HepG2 (cell line): ENCODE measurements at regions not wholly inside any gene's neighbourhood (a gene's known extent, or its start where the extent isn't known, plus 50 kb on each side); places are given as distances from the start of the nearest gene placed in this dataset.

ENCODE experiments used
- ATAC-seq: fragments of 200-7000 bp; cut with Tn5 transposase; 3 replicates; pipeline ENCODE4 v1.9.1; 2020; ENCODE audit warnings: mild to moderate bottlenecking, moderate library complexity
- BruUV-seq: library from RNA; stranded (reverse); fragments of 400-500 nt; replicated peaks from 2 replicates; lab custom pipeline; 2021; lab: Mats Ljungman, UMichigan
- CTCF ChIA-PET: fragments of 300-600 bp; formaldehyde crosslinking; extraction: SDS; loops from one replicate; lab custom pipeline; 2021; ENCODE audit warnings: low total read pairs, inconsistent platforms, low intra/inter-chr PET ratio; lab: Yijun Ruan, JAX
- POLR2A ChIA-PET: fragments of 350-600 bp; sonication (Branson Sonifier 250); formaldehyde crosslinking; loops from one replicate; lab custom pipeline; 2020; ENCODE audit warnings: antibody characterized with exemption, inconsistent platforms; lab: Yijun Ruan, JAX
- DNase-seq: peaks from one replicate; pipeline ENCODE4 v3.0.0-alpha.2; 2015; ENCODE audit warnings: low spot score
- FAIRE-seq: peaks from 3 replicates; lab custom pipeline; 2011; peaks lifted over from hg19 to GRCh38; lab: Jason Lieb, UNC
- H2AFZ ChIP-seq: one replicate; pipeline ENCODE4 v1.6.1; 2011; ENCODE audit warnings: low read length, inconsistent platforms
- H3K27ac ChIP-seq: fragments of 300-600 bp; 3 replicates; pipeline ENCODE4 v1.8.0; 2011; ENCODE audit warnings: mixed run types, mild to moderate bottlenecking, mixed read lengths, low read length, inconsistent platforms; ENCODE audit not compliant: insufficient read depth; ENCODE audit errors: extremely low read length
- H3K27me3 ChIP-seq, 2 experiments: fragments of 200-600 bp in 1 of 2; 2 replicates in 1 of 2; 3 replicates in 1 of 2; pipeline versions ENCODE4 v1.6.0 to v1.8.0; 2011; ENCODE audit warnings: low read length in 2 of 2, mild to moderate bottlenecking in 2 of 2, moderate library complexity in 2 of 2, inconsistent platforms in 1 of 2; ENCODE audit not compliant: insufficient read depth in 2 of 2, control insufficient read depth in 1 of 2
- H3K36me3 ChIP-seq, 2 experiments: fragments of 200-600 bp in 1 of 2; replicated peaks in 1 of 2; 2 replicates in 1 of 2; 3 replicates in 1 of 2; pipeline versions ENCODE4 v1.5.1 to v1.8.0; 2011; ENCODE audit warnings: low read length in 2 of 2, inconsistent platforms in 1 of 2; ENCODE audit not compliant: insufficient read depth in 2 of 2, control insufficient read depth in 1 of 2
- H3K4me1 ChIP-seq: 2 replicates; pipeline ENCODE4 v1.5.1; 2012; ENCODE audit warnings: low read length, inconsistent platforms; ENCODE audit not compliant: insufficient read depth
- H3K4me2 ChIP-seq: 2 replicates; pipeline ENCODE4 v1.6.0; 2011; ENCODE audit warnings: low read depth, low read length, inconsistent platforms
- H3K4me3 ChIP-seq, 3 experiments: fragments of 200-600 bp in 1 of 3; sonication (generic), shearing (Covaris generic) in 1 of 3; replicated peaks in 1 of 3; 2 replicates each; pipeline ENCODE4 v1.5.1; 2011 to 2016; ENCODE audit warnings: low read length in 3 of 3, inconsistent platforms in 2 of 3, low read depth in 2 of 3, mild to moderate bottlenecking in 2 of 3, control low read depth in 1 of 3, mixed read lengths in 1 of 3; ENCODE audit not compliant: insufficient read depth in 1 of 3
- H3K79me2 ChIP-seq: one replicate; pipeline ENCODE4 v1.6.1; 2011; ENCODE audit warnings: low read length, inconsistent platforms; ENCODE audit not compliant: insufficient read depth
- H3K9ac ChIP-seq: 2 replicates; pipeline ENCODE4 v1.6.0; 2011; ENCODE audit warnings: mild to moderate bottlenecking, low read depth, low read length, inconsistent platforms; ENCODE audit not compliant: insufficient read depth
- H3K9me3 ChIP-seq: 2 replicates; pipeline ENCODE4 v1.5.1; 2012; ENCODE audit warnings: mild to moderate bottlenecking, low read length
- H4K20me1 ChIP-seq: 2 replicates; pipeline ENCODE4 v1.6.0; 2011; ENCODE audit warnings: inconsistent platforms, mild to moderate bottlenecking, low read length, moderate library complexity; ENCODE audit not compliant: insufficient read depth
- AFF4 ChIP-seq: sonication (generic); formaldehyde crosslinking; IDR thresholded peaks from 2 replicates; pipeline ENCODE4 v1.4.0; 2020; ENCODE audit warnings: missing genetic modification reagents
- CHD2 ChIP-seq: IDR thresholded peaks from 2 replicates; pipeline ENCODE4 v1.6.1; 2011; ENCODE audit warnings: low read depth, low read length, improper control_type of control experiment
- KLF13 ChIP-seq: sonication (generic); formaldehyde crosslinking; IDR thresholded peaks from 2 replicates; pipeline ENCODE4 v1.4.0; 2020; ENCODE audit warnings: mild to moderate bottlenecking, missing genetic modification reagents
- MED8 ChIP-seq: sonication (generic); formaldehyde crosslinking; IDR thresholded peaks from 2 replicates; pipeline ENCODE4 v1.8.1; 2023; ENCODE audit warnings: mild to moderate bottlenecking, missing genetic modification reagents; ENCODE audit not compliant: insufficient replicate concordance
- NFE2L1 ChIP-seq: sonication (generic); formaldehyde crosslinking; IDR thresholded peaks from 2 replicates; pipeline ENCODE4 v1.4.0; 2020; ENCODE audit warnings: missing genetic modification reagents, mild to moderate bottlenecking, borderline replicate concordance
- TAF1 ChIP-seq: sonication (generic); formaldehyde crosslinking; IDR thresholded peaks from 2 replicates; pipeline ENCODE4 v1.4.0; 2020; ENCODE audit warnings: missing genetic modification reagents
- ZMYM2 ChIP-seq: sonication (generic); formaldehyde crosslinking; IDR thresholded peaks from 2 replicates; pipeline ENCODE4 v1.8.0; 2022; ENCODE audit warnings: mild to moderate bottlenecking, missing genetic modification reagents
- ZNF747 ChIP-seq: sonication (generic); formaldehyde crosslinking; IDR thresholded peaks from 2 replicates; pipeline ENCODE4 v1.8.1; 2023; ENCODE audit warnings: missing genetic modification reagents, mild to moderate bottlenecking, borderline replicate concordance
- ZSCAN21 ChIP-seq: sonication (generic); formaldehyde crosslinking; IDR thresholded peaks from 2 replicates; pipeline ENCODE4 v1.8.0; 2022; ENCODE audit warnings: mild to moderate bottlenecking, missing genetic modification reagents, moderate library complexity, borderline replicate concordance
- in situ Hi-C: cut with HindIII; loops from 2 replicates; pipeline ENCODE4 v1.10.0; 2017; ENCODE audit warnings: low pct_unique_long_range_greater_than_20kb; ENCODE audit not compliant: extremely low pct_ligation_motif_present
- intact Hi-C: fragments of 100-400 bp; cut with micrococcal nuclease; formaldehyde crosslinking; loops from one replicate; pipeline ENCODE4 v1.10.0; 2022; ENCODE audit not compliant: unreplicated experiment
- TF ChIP-seq, protein P1 (sequence below): sonication (generic); IDR thresholded peaks from 2 replicates; pipeline ENCODE4 v1.6.1; 2016; ENCODE audit warnings: low read depth, borderline replicate concordance

- Histone ChIP-seq H3K4me1 (no peaks in the 10 kb centered on the region), H3K4me3 (no peak overlapping the region), H4K20me1 (no peaks in the 10 kb centered on the region), H3K27me3 (no peaks in the 10 kb centered on the region; a peak in 2 of 5 replicates), H3K9ac (no peak overlapping the region), H3K4me2 (no peak overlapping the region), H3K79me2 (no peaks in the 10 kb centered on the region), H3K36me3 (no peaks in the 10 kb centered on the region), H2AFZ (no peak overlapping the region), H3K27ac (no peak overlapping the region), H3K9me3 (no peaks in the 10 kb centered on the region)
- BruUV-seq: no TSS peak
- ATAC-seq (no peak), FAIRE-seq (no peak), DNase-seq (no peak)
- intact Hi-C loops (no loop called here), in situ Hi-C loops (no loop called here)
- ChIA-PET CTCF (no interaction called here), POLR2A (no interaction called here)
- TF ChIP-seq ZMYM2 (CRISPR knock-in tag) (no peak), NFE2L1 (CRISPR knock-in tag) (no peak), TAF1 (CRISPR knock-in tag) (no peak), ZNF747 (CRISPR knock-in tag) (no peak), MED8 (CRISPR knock-in tag) (no peak), KLF13 (no peak), AFF4 (CRISPR knock-in tag) (no peak), ZSCAN21 (CRISPR knock-in tag) (no peak), CHD2 (no peak)
- TF ChIP-seq, protein P1, sequence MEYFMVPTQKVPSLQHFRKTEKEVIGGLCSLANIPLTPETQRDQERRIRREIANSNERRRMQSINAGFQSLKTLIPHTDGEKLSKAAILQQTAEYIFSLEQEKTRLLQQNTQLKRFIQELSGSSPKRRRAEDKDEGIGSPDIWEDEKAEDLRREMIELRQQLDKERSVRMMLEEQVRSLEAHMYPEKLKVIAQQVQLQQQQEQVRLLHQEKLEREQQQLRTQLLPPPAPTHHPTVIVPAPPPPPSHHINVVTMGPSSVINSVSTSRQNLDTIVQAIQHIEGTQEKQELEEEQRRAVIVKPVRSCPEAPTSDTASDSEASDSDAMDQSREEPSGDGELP: no peak
Measured at GRCh38 chr9:20078246-20078645, 289.4 kb upstream of the SLC24A2 start.
